ENCODE measurements at regions not wholly inside any gene's neighbourhood (a gene's known extent, or its start where the extent isn't known, plus 50 kb on each side); places are given as distances from the start of the nearest gene placed in this dataset.
"Not testable (repeated sequence)": the region's sequence is repeated elsewhere in the genome, so short reads cannot be mapped to it uniquely, and the experiment has no call there.

DNA sequence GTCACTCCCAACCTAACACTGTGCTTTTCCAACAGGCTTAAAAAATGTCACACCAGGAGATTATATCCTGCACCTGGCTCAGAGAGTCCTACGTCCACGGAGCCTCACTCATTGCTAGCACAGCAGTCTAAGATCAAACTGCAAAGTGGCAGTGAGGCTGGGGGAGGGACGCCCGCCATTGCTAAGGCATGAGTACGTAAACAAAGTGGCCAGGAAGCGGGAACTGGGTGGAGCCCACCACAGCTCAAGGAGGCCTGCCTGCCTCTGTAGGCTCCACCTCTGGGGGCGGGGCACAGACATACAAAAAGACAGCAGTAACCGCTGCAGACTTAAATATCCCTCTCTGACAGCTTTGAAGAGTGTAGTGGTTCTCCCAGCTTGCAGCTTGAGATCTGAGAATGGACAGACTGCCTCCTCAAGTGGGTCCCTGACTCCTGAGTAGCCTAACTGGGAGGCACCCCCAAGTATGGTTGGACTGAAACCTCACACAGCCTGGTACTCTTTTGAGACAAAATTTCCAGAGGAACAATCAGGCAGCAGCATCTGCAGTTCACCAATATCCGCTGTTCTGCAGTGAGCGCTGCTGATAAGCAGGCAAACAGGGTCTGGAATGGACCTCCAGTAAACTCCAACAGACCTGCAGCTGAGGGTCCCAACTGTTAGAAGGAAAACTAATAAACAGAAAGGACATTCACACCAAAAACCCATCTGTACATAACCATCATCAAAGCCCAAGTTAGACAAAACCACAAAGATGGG, 2986.4 kb upstream of the OR11H1 start:
- DNase-seq (ENCODE audit: low read depth, low spot score) = not testable (repeated sequence)

DNA sequence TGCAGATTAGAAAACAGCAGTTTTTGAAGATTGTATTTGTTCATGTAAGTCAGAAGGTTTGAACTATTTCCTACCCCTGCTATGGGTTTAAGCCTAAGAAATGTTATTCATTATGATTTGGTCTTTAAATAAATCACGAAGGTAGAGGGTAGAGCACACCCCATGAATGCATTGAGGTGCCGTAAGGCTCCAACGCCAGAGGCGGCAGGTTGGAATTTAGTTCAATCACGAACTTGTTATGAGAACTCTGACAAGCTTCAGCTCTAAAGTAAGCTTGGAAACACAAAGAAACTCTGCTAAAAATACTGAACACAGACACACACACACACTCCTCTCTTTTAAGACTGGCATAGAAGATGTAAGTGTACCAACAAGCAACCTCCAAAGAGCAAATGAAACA, 2974.6 kb upstream of the OR11H1 start:
- not testable (repeated sequence) for DNase-seq (ENCODE audit: low read depth, low spot score)

DNA sequence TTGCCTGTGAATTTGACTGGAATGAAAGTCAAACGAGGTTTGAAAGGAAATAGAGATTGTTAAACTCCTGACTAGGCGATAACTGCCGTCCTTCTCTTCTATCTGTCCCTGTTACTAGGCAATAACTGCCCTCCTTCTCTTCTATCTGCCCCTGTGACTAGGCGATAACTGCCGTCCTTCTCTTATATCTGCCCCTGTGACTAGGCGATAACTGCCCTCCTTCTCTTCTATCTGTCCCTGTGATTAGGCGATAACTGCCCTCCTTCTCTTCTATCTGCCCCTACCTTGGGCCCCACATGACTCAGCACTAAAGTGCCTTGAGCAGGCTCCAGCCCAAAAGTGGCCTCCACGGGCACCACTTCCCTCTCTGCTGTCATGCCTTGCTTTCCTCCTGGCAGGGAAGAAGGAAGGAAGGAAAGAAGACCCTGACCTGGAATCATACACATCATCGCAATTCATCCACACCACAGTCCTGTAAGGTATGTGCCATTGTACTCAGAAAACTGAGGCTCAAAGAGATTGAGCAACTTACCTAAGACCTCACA, 2973.3 kb upstream of the OR11H1 start:
- DNase-seq (ENCODE audit: low read depth, low spot score) = not testable (repeated sequence)

DNA sequence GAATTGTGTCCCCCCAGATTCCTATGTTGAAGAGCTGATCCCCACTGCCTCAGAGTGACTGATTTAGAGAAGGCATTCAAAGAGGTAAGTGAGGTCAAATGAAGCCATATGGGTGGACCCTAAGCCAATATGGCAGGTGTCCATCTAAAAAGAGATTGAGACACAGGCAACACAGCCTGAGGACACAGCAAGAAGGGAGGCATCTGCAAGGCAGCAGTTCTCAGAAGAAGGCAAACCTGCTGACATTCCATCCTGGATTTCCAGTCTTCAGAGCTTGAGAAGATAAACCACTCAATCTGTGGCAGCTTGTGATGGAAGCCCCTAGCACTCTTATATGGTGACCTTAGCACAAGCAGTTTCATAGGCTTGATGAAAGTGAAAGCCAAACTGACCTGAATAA, 2956.5 kb upstream of the OR11H1 start:
- DNase-seq (ENCODE audit: low read depth, low spot score) = not testable (repeated sequence)

DNA sequence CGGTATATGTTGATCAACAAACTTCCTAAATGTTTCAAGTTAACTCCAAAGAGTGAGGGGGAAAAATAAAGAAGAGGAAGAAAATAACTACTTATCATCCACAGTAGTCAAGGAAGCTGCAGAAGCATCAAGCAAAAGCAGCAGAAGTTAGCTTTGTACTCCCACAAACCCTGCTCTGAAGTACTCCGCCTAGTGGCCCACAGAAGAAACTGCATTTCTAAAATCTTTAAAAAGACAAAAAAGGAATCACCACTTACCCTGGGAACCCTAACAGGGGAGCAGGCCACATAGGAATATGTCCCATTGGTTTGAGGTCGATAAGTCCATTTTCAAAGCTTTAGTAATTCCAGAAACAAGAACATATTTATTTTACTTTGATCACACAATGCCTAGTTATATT, 2948.3 kb upstream of the OR11H1 start:
- not testable (repeated sequence) for DNase-seq (ENCODE audit: low read depth, low spot score)

DNA sequence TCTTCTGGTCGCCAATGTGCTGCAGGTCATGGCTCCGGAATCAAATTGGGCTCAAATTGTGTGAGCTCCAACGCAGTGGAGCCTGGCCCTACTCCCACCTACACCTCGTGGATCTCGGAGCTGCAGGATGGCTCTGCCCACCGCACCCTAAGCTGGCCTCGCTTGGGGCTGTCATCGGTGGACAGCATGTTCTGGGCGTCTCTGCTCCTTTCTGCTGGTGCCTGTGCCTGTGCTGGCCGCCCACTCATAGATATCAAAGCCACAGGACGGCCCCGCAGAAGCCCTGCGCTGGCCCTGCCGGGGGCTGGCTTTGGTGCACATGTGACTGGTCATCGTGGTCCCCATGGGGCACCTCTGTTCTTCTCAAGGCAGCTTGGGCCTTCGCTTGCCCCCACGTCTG, 2943.5 kb upstream of the OR11H1 start:
- not testable (repeated sequence) for DNase-seq (ENCODE audit: low read depth, low spot score)

DNA sequence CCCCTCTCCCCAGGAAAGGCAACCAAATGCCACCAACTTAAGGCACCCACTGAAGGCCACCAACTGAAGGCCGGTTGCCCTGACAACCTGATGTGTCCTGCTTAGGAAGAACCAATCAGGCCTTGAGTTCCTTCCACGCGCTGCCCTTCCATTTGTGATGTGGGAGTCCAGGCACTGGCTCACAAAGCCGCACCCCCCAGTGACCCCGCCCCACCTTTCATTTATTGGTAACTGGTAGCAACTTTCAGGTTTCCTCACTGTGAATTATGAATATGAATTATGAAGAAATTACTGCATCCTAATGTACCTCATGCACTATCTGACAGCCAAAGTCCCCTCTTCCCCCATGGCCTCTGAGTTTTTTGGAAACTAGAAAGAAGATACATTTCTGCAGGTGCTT, 2943.1 kb upstream of the OR11H1 start:
- not testable (repeated sequence) for DNase-seq (ENCODE audit: low read depth, low spot score)

DNA sequence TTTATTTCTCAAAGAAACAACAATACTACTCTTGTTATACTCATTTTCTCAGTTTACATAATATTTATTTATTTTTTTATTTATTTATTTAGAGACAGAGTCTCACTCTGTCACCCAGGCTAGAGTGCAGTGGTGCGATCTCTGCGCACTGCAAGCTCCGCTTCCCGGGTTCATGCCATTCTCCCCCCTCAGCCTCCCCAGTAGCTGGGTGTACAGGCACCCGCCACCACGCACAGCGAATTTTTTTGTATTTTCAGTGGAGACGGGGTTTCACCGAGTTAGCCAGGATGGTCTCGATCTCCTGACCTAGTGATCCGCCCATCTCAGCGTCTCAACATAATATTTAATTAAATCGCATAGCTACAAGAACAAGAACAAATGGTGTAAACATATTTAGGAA, 2932.3 kb upstream of the OR11H1 start:
- not testable (repeated sequence) for DNase-seq (ENCODE audit: low read depth, low spot score)

DNA sequence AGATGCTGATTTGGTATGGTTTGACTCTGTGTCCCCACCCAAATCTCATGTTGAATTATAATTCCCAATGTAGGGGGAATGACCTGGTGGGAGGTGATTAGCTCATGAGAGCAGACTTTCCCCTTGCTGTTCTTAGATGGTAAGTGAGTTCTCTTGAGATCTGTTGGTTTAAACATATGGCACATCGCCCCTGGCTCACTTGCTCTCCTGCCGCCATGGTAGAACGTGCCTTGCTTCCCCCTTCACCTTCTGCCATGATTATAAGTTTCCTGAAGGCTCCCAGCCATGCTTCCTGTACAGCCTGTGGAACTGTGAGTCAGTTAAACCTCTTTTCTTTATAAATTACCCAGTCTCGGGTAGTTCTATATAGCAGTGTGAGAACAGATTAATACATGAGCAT, 2930.2 kb upstream of the OR11H1 start:
- not testable (repeated sequence) for DNase-seq (ENCODE audit: low read depth, low spot score)

DNA sequence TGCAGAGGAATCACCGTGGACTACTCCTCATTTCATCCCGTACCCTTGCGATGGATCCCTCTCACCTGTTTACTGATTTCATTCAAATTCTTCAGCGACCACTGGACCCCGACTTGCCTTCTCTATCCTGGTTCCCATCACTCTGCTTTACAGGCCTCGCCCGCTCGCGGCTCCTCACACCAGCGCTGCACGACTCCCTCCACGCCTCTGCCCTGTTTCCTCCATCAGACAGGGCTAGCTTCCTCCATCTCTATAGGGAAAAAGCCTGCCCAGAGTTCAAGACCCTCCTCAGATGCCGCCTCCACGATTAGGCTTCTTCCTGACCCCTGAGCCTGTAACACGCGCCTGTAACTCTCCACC, 2926.5 kb upstream of the OR11H1 start:
- DNase-seq (ENCODE audit: low read depth, low spot score) = not testable (repeated sequence)

DNA sequence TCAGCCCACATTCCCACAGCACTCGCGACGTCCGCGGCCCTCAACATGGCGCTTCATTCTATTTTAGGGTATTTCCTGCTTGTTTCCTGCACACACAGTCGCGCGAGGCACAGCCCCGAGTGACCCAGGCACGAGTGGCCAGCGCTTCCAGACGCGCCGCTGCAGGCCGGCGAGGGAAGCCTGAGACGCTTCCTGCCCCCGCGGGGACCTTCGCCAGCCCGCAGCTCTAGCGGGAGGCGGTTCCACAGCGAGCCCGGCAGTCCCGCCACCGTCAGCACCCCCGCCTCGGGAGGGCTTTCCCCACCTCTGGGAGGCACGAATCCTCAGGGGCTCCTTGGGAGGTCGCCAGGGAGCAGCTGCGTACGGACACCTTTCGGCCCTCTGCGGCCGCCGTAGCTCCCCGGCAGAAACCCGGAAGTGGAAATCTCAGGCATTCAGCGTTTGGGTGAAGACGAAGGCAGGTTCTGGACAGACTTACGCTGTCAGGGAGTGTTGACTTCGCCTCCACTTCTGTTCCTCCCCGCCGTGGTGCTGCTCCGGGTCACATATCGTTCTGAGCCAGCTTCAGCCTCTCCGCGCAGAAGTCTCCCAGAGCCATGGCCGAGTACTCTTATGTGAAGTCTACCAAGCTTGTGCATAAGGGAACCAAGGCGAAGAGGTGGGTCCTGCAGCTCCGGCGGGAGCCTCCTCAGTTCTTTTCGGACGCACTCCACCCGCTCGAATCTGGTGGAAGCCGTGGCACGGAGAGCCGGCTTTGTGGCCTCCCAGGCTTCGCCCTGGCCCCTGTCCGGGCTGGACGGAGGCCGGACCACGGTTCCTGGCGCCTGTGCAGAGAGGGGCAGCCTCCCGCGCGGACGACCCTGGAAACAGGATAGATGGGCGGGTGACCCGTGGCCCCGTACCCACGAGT, 2925.9 kb upstream of the OR11H1 start:
- peak; percentile 1 for DNase-seq (ENCODE audit: low read depth, low spot score)

DNA sequence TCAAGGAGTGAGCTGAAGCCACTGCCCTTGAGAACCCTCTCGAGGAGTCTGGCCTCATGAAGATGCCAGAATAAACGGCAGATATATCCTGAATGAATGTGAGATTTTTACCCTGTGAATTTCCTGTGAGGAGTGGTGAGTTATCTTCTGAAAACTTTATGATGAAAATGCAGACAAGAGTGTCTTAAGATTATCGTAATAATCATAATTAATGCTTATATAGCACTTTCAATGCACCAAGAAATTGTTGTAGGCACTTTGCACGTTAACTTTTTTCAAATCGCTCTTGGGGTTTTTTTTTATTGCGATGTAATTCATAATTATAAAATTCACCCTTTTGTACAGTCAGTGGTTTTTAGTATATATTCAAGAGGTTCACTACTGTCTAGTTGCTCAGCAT, 2924.6 kb upstream of the OR11H1 start:
- DNase-seq (ENCODE audit: low read depth, low spot score) = not testable (repeated sequence)

DNA sequence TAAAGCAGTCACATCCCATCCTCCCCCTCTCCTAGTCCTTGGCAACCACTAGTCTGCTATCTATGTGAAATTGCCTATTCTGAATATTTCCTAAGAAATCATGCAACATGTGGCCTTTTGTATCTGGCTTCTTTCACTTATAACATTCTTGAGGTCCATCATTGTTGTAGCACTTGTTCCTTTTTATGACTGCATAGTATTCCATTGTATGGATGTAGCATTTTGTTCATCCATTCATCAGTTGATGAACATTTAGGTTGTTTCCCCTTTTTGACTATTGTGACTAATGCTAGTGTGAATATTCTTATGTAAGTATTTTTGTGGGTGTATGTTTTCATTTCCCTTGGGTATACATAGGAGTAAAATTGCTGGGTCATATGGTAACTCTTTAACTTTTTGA, 2924.2 kb upstream of the OR11H1 start:
- not testable (repeated sequence) for DNase-seq (ENCODE audit: low read depth, low spot score)

DNA sequence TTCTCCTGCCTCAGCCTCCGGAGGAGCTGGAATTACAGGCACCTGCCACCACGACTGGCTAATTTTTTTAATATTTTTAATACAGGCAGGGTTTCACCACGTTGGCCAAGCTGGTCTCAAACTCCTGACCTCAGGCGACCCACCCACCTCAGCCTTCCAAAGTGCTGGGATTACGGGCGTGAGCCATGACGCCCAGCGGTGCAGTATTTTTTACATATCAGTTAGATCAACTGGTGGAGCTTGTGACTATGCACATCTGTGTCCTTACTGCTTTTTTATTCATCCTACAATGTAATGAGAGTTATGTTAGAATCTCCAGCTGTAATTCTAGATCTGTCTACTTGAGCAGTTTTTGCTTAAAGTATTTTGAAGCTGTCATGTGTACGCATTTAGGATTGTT, 2919.5 kb upstream of the OR11H1 start:
- not testable (repeated sequence) for DNase-seq (ENCODE audit: low read depth, low spot score)

DNA sequence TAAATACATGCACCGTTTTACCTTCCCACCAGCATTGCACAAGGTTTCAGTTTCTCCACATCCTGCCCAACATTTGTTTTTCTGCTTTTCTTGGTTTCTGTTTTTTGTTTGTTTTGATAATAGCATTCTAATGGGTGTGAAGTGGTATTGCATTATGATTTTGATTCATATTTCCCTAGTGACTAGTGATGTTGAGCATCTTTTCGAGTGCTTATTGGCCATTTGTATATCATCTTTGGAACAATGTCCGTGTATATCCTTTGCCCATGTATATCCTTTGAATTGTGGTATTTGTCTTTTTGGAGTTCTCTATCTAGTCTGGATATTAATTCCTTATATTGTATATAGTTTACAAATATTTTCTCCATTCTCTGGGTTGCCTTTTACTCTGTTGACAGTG, 2914.8 kb upstream of the OR11H1 start:
- DNase-seq (ENCODE audit: low read depth, low spot score) = no peak

DNA sequence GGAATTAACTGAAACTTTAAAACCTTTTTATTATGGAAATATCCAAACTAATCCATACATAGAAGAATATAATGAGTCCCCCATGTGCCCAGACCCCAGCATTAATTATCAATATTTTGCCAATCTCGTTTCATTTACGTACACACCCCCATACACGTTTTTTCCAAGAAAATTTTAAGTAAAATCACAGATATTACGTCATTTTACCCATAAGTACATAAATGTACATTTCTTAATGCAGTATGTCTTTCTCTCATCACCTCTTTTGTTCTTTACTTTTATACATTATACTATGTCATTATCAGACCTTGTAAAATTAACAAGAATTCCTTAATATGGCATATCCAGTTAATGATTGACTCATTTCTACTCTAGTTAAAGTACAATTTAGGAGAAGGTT, 2914.1 kb upstream of the OR11H1 start:
- DNase-seq (ENCODE audit: low read depth, low spot score) = not testable (repeated sequence)

DNA sequence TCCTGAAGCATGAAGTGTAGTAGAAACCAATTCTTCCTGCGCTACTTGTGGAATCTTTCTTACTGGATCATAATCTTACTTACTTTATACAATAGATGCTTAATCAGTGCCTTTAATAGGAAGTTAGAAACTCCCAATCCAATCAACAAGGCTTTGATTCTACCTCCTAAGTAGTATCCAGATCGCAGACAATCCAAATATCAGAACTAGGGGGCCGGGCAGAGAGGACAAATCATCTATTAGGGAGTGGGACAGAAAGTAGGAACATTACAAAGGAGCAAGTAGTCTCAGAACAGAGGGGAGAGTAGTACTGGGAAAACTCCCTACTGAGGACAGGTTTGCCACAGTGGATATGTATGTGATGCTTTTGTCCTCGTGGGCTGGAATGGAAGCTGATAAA, 2901.1 kb upstream of the OR11H1 start:
- not testable (repeated sequence) for DNase-seq (ENCODE audit: low read depth, low spot score)

DNA sequence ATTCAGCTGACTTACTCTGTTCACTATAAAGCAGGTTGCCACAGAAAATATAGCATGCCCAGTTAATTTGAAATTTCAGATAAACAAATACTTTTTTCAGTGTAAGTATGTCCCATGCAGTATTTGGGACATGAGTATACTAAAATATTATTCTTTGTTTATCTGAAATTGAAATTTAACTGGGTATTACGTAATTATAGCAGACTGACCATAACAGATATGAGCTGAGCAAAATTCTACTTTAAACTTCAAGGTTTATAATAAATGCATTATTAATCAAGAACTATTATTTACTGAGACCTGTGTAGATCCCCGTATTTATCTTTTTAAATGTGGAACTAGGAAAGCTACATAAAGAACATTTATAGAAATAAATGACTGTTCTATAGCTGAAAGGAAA, 2898.2 kb upstream of the OR11H1 start:
- DNase-seq (ENCODE audit: low read depth, low spot score) = not testable (repeated sequence)

DNA sequence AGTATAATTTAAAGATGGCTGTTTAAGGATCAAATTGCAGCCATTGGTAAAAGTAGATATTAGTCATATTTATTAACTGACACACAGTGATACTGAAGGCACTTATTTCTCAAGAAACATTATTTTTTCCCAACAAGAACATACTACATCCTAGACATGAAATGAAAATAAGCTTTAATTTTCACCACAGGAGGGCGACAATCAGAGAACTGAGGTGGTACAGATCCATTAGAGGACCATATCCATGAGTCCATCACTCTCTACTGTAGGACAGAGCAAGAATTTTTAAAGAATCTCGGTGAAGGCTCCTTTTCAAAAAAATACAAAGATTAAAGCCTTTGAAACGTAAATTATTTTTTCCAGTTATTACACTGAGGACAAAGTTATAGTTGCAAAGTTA, 2897.0 kb upstream of the OR11H1 start:
- DNase-seq (ENCODE audit: low read depth, low spot score) = not testable (repeated sequence)

DNA sequence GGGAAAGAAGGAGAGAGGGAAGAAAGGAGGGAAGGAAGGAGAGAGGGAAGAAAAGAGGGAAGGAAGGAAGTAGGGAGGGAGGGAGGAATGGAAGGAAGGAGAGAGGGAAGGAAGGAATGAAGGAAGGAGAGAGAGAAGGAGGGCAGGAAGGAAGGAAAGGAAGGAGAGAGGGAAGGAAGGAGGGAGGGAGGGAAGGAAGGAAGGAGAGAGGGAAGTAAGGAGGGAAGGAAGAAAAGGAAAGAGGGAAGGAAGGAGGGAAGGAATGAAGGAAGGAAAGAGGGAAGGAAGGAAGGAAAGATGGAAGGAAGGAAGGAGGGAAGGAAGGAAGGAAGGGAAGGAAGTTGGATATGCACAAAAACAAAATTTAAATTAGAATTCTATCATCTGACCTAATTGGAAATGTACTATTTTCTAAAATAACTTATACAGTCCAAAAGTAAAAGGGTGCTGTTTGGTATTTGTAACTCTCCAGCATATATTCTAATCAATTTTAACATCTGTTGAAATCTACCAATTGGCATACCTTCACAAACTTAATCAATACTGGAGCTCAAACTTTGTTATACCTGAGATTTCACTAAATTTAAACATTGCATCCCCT, 2890.3 kb upstream of the OR11H1 start:
- not testable (repeated sequence) for DNase-seq (ENCODE audit: low read depth, low spot score)

DNA sequence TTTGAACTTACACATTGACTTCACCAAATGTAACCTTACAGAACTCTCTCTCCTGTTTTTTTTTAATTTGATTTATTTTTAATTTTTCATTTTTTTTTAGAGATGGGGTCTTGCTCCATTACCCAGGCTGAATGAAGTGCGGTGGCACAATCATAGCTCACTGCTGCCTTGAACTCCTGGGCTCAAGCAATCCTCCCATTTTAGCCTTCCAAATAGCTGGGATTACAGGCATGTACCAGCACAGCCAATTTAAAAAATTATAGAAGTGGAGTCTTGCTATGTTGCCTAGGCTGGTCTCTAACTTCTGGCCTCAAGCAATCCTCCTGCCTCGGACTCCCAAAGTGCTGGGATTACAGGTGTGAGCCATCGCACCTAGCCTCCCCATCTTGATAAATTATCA, 2889.7 kb upstream of the OR11H1 start:
- not testable (repeated sequence) for DNase-seq (ENCODE audit: low read depth, low spot score)
